HG02884 (cell line): ENCODE measurements at regions not wholly inside any gene's neighbourhood (a gene's known extent, or its start where the extent isn't known, plus 50 kb on each side); places are given as distances from the start of the nearest gene placed in this dataset.

Experiments
- ATAC-seq: cut with Tn5 transposase; IDR thresholded peaks from one replicate; pipeline ENCODE4 v1.9.1; 2021; ENCODE audit warnings: mild to moderate bottlenecking, moderate library complexity; ENCODE audit not compliant: unreplicated experiment

DNA sequence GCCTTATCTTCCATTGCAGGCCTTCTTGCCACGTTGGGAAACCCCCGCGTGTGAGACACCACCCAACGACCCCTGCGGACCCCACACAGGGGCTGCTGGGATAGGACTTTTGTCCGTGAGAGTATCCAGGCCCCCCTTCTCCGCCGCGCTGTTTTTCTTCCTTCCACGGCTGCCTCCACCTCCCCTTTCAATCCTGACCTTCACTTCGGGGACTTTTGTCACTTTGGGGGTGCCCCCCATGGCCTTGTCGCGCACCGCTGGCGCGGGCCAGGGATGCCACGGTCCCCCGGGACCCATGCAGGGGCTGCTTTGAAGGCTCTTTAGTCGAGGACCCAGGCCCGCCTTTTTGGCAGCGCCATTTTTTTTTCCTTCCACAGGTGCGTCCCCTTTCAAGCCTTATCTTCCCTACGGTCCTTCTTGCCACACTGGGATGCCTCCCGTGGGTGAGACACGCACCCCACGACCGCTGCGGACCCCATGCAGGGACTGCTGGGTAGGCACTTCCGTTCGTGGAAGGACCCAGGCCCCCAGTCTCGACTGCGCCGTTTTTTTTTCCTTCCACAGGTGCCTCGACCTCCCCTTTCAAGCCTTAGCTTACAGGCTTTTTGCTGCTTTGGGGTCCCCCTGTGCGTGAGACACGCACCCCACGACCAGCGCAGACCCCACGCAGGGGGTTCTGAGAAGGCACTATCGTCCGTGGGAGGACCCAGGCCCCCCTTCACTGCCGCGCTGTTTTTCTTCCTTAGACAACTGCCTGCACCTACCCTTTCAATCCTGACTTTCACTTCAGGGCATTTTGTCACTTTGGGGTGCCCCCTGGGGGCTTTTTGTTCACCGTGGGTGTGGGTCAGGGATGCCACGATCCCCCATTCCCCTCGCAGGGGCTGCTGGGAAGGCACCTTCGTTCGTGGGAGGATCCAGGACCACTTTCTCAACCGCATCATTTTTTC is 267.4 kb downstream of the ALG10 start:
- no peak for ATAC-seq

DNA sequence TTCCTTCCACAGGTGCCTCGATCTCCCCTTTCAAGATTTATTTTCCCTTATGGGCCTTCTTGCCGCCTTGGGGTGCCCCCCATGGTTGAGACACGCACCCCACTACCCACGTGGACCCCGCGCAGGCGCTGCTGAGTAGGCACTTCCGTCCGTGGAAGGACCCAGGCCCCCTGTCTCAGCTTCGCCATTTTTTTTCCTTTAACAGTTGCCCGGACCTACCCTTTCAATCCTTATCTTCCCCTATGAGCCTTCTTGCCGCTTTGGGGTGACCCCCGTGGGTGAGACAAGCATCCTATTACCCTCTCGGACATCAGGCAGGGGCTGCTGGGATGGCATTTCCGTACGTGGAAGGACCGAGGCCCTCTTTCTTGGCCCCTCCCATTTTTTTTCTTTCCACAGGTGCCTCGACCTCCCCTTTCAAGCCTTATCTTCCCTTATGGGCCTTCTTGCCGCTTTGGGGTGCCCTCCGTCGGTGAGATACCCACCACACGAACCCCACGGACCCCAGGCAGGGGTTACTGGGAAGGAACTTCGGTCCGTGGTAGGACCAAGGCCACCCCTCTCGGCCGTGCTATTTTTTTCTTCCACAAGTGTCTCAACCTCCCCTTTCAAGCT is 268.2 kb downstream of the ALG10 start:
- no peak for ATAC-seq

DNA sequence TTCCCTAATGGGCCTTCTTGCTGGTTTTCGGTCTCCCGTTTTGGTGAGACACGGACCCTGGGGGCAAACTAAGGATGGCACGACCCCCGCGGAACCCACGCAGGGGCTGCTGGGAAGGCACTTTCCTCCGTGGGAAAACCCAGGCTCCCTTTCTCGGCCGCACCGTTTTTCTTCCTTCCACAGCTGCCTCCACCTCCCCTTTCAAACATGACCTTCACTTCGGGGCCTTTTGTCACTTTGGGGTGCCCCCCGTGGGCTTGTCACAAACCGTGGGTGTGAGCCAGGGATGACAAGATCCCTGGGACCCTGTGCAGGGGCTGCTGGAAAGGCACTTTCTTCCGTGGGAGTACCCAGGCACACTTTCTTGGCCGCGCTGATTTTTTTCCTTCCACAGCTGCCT is 268.7 kb downstream of the ALG10 start:
- no peak for ATAC-seq

DNA sequence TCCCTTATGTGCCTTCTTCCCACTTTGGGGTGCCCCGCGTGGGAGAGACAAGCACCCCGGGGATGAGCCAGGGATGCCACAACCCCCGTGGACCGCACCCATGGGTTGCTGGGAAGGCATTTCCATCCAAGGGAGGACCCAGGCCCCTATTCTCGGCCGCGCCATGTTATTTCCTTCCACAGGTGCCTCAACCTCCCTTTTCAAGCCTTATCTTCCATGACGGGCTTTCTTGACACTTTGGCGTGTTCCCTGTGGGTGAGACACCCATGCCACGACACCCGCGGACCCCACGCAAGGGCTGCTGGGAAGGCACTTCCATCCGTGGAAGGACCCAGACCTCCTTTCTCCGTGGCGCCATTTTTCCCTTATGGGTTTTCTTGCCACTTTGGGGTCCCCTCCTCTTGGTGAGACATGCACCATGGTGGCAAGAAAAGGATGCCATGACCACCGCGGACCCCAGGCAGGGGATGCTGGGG is 269.2 kb downstream of the ALG10 start:
- no peak for ATAC-seq

DNA sequence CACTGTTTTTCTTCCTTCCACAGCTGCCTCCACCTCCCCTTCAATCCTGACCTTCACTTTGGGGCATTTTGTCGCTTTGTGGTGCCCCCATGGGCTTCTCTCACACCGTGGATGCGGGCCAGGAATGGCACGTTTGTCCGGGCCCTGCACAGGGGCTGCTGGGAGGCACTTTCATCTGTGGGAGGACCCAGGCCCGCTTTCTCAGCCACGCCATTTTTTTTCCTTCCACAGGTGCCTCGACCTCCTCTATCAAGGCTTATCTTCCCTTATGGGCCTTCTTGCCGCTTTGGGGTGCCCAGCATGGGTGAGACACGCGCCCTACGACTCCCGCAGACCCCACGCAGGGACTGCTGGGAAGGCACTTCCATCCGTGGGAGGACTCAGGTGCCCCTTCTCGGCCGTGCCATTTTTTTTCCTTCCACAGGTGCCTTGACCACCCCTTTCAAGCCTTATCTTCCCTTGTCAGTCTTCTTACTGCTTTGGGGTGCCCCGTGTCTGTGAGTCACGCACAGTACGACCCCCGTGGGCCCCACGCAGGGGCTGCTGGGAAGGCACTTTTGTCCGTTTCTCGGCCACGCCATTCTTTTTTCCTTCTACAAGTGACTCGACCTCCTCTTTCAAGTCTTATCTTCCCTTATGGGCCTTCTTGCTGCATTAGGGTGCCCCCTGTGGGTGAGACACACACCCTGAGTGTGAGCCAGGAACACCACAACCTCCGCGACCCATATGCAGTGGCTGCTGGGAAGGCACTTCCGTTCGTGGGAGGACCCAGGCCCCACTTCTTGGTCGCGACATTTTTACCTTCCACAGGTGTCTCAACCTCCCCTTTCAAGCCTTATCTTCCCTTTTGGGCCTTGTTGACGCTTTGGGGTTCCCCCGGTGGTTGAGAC is 270.7 kb downstream of the ALG10 start:
- no peak for ATAC-seq

DNA sequence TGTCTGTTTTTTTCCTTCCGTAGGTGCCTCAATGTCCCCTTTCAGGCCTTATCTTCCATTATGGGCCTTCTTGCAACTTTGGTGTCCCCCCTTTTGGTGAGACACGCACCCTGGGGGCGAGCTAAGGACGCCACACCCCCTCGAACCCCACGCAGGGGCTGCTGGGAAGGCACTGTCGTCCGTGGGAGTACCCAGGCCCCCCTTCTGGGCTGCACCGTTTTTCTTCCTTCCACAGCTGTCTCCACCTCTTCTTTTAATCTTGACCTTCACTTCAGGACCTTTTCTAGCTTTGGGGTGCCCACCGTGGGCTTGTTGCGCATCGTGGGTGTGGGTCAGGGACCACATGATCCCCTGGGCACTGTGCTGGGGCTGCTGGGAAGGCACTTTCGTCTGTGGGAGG is 271.8 kb downstream of the ALG10 start:
- ATAC-seq = no peak

DNA sequence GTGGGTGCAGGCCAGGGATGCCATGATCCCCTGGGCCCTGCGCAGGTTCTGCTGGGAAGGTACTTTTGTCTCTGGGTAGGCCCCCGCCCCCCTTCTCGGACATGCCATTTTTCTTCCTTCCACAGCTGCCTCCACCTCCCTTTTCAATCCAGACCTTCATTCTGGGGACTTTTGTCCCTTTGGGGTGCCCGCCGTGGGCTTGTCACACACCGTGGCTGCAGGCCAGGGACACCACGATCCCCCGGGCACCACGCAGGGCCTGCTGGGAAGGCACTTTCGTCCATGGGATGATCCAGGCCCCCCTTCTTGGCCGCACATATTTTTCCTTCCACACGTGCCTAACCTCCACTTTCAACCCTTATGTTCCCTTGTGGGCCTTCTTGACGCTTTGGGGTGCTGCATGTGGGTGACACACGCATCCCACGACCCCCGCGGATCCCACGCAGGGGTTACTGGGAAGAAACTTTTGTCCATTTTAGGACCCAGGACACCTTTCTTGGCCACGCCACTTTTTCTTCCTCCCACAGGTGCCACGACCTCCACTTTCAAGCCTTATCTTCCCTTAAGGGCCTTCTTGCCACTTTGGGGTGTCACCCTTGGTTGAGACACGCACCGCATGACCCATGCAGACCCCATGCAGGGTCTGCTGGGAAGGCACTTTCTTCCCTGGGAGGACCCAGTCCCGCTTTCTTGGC is 272.5 kb downstream of the ALG10 start:
- no peak for ATAC-seq

DNA sequence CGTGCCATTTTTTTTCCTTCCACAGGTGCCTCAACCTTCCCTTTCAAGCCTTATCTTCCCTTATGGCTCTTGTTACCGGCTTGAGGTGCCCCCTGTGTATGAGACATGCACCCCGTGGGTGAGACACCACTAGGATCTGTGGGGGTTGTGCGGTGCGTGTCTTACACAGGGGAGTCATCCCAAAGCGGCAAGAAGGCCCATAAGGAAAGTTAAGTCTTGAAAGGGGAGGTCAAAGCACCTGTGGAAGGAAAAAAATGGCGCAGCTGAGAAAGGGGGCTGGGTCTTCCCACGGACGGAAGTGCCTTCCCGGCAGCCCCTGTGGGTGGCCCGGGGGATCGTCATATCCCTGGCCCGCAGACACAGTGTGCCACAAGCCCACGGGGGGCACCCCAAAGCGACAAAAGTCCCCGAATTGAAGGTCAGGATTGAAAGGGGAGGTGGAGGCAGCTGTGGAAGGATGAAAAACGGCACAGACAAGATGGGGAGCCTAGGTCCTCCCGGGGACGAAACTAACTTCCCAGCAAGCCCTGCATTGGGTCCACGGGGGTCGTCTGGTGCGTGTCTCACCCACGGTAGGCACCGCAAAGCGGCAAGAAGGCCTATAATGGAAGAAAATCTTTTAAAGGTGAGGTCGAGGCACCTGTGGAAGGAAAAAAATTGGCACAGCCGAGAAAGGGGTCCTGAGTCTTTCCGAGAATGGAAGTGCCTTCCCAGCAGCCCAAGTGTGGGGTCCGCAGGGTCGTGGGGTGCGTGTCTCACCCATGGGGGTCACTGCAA is 273.3 kb downstream of the ALG10 start:
- ATAC-seq = no peak

DNA sequence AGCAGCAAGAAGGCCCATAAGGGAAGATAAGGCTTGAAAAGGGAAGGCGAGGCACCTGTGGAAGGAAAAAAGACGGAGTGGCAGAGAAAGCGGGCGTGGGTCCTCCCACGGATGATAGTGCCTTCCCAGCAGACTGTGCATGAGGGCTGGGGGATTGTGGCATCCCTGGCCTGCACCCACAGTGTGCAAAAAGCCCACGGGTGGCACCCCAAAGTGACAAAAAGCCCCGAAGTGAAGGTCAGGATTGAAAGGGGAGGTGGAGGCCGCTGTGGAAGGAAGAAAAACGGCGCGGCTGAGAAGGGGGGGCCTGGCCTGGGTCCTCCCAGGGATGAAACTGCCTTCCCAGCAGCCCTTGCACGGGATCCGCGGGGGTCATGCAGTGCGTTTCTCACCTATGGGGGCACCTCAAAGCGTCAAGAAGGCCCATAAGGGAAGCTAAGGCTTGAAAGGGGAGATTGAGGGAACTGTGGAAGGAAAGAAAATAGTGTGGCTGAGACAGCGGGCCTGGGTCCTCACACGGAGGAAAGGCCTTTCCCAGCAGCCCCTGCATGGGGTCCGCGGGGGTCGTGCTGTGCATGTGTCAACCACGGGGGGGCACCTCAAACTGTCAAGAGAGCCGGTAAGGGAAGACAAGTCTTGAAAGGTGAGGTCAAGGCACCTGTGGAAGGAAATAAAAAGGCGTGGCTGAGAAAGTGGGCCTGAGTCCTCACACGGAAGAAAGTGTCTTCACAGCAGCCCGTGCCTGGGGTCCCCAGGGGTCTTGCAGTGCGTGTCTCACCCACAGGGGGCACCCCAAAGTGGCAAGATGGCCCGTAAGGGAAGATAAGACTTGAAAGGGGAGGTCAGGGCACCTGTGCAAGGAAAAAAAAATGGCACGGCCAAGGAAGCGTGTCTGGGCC is 274.1 kb downstream of the ALG10 start:
- no peak for ATAC-seq

DNA sequence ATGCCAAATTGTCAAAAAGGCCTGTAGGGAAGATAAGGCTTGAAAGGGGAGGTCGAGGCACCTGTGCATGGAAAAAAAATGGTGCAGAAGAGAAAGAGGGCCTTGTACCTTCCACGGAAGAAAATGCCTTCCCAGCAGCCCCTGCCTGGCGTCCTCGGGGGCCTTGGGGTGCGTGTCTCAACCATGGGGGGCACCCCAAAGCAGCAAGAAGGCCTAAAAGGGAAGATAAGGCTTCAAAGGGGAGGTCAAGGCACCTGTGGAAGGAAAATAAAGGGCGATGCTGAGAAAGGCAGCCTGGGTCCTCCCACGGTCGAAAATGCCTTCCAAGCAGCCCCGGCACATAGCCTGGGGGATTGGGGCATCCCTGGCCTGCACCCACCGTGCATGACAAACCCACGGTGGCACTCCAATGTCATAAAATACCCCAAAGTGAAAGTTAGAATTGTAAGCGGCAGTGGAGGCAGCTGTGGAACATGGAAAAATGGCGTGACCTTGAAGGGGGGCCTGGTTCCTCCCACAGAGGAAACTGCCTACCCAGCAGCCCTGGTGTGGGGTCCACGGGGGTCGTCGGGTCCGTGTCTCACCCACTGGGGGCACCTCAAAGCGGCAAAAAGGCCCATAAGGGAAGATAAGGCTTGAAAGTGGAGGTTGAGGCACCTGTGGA is 275.0 kb downstream of the ALG10 start:
- no peak for ATAC-seq

DNA sequence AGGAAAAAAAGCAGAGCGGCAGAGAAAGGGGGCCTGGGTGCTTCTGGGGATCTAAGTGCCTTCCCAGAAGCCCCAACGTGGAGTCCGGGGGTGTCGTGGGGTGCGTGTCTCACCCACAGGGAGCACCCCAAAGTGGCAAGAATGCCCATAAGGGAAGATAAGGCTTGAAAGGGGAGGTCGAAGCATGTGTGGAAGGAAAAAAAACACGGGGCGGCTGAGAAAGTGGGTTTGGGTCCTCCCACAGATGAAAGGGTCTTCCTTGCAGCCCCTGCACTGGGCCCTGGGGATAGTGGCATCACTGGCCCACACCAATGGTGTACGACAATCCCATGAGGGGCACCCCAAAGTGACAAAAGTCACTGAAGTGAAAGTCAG is 275.5 kb downstream of the ALG10 start:
- ATAC-seq = no peak

DNA sequence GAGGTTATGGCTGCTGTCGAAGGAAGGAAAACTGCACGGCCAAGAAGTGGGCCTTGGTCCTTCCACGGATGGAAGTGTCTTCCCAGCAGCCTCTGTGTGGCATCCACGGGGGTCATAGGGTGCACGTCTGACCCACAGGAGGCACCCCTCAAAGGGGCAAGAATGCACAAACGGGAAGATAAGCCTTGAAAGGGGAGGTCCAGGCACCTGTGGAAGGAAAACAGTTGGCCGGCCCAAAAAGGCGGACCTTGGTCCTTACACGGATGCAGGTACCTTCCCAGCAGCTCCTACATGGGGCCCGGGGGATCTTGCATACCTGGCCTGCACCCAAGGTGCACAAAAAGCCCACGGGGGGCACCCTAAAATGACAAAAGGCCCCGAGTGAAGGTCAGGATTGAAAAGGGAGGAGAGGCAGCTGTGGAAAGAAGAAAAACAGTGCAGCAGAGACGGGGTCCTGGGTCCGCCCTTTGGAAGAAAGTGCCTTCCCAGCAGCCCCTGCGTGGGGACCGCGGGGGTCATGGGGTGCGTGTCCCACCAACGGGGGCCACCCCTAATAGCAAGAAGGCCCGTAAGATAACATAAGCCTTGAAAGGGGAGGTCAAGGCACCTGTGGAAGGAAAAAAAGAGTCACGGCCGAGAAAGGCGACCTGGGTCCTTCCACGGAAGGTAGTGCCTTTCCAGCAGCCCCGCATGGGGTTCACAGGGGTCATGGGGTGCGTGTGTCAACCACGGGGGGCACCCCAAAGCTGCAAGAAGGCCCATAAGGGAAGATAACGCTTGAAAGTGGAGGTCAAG is 276.1 kb downstream of the ALG10 start:
- no peak for ATAC-seq

DNA sequence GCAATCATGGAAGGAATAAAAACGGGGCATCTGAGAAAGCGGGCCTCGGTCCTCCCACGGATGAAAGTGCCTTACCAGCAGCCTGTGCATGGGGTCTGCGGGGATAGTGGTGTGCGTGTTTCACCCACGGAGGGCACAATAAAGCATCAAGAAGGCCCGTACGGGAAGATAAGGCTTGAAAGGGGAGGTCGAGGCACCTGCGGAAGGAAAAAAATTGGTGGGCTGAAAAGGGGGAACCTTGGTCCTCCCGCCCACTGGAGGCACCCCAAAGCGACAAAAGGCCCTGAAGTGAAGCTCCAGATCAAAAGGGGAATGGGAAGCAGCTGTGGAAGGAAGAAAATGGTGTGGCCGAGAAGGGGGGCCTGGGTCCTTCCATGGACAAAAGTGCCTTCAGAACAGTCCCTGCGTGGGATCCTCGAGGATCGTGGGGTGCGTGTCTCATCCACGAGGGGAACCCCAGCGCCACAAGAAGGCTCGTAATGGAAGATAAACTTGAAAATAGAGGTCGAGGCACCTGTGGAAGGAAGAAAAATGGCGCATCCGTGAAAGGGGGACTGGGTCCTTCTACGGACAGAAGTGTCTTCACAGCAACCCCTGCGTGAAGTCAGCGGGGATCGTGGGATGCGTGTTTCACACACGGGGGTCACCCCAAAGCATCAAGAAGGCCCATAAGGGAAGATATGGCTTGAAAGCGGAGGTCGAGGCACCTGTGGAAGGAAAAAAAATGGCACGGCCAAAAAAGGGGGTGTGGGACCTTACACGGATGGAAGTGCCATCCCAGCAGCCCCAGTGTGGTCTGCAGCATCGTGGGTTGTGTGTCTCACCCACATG is 276.9 kb downstream of the ALG10 start:
- no peak for ATAC-seq

DNA sequence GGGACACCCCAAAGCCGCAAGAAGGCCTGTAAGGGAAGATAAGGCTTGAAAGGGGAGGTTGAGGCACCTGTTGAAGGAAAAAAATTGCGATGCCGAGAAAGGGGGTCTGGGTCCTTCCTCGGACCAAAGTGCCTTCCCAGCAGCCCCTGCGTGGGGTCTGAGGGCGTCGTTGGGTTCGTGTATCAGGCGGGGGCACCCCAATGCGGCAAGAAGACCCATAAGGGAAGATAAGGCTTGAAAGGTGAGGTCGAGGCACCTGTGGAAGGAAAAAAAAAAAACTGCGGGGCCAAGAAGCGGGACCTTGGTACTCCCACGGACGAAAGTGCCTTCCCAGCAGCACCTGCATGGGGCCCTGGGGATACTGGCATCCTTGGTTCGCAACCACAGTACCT is 277.5 kb downstream of the ALG10 start:
- no peak for ATAC-seq

DNA sequence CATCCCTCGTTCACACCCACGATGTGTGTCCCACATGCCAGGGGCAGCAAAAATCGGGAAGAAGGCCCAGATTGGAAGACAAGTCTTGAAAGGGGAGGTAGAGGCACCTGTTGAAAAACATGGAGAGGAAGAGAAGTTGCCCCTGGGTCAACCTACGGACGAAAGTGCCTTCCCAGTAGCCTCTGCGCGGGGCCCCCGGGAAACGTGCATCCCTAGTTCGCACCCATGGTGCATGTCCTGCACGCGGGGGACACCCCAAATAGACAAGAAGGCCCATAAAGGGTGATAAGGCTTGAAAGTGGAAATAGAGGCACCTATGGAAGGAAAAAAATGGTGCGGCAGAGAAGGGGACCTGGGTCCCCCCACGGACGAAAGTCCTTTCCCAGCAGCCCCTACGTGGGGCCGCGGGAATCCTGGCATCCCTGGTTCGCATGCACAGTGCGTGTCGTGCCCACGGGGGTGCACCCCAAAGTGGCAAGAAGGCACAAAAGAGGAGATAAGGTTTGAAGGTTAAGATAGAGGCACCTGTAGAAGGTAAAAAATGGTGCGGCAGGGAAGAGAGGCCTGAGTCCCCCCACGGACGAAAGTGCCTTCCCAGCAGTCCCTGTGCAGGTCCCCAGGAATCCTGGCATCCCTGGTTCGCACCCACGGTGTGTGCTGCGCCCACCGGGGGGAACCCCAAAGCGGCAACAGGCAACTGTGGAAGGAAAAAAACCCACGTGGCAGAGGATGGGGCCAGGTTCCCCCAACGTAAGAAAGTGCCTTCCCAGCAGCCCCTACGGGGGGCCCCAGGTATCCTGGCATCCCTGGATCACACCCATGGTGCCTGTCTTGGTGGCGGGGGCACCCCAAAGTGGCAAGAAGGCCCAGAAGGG is 278.3 kb downstream of the ALG10 start:
- ATAC-seq = no peak
